ENCODE measurements at regions not wholly inside any gene's neighbourhood (a gene's known extent, or its start where the extent isn't known, plus 50 kb on each side); places are given as distances from the start of the nearest gene placed in this dataset.

DNA sequence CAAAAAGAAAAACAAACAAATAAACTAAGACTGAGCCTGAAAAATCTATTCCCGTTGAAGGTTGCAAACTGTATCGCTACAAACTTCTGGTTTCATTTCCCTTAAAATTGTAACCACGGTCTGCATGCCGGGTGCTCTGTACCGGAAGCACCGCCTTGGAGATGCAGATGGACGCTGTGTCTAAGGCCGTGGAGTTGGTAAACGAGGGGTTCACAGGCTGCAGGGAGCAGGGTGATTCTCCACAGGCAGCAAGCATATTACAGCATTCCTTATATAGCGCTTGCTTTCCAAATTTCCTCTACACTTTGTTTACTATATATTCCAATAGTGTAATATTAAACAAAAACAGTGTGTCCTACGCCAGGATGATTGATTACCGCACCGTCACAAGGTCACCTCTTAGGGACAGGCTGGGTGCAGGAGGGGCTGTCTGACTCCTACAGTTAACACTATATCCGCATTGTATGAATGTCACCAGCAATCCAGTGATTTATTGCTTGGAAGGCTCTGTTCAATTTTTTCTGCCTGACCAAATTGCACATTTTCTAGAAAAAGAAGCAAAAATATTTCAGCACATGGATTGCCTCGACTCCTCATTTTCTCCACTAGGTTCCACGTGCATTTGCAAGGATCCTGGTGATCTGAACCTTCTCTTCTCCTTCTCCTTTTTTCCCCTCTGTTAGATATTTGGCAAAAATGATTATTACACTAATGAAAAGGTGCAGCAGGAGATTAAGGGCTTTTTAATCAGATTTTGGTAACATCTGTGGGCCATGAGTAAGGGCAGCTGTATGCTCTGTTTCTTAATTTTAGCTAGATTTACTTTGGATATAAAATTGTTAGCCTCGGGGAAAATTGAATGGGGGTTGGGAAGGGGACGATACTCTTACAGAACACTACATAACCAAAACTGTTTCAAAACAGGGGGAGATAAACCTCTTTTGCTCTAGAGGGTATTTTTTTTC is 325.8 kb upstream of the MGMT start:
- DNase-seq, result no peak

DNA sequence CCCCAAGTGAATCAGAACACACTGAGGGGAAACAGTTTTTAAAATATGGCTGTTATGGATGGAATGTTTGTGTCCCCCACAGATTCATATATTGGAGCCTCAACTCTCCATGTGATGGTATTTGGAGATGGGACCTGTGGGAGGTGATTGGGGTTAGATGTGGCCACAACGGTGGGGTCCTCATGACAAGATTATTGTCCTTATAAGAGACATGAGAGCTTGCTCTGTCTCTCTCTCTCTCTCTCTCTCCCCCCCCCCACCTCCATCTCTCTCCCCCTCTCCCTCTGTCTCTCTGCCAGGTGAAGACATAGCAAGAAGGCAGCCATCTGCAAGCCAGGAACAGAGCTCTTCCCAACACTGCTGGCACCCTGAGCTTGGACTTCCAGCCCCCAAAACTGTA is 315.8 kb upstream of the MGMT start:
- DNase-seq, result no peak

- no peak for DNase-seq
Observed at GRCh38 chr10:129156406-129156805, 310.6 kb upstream of the MGMT start.

- no peak for DNase-seq
Observed at GRCh38 chr10:129157185-129157584, 309.9 kb upstream of the MGMT start.

DNA sequence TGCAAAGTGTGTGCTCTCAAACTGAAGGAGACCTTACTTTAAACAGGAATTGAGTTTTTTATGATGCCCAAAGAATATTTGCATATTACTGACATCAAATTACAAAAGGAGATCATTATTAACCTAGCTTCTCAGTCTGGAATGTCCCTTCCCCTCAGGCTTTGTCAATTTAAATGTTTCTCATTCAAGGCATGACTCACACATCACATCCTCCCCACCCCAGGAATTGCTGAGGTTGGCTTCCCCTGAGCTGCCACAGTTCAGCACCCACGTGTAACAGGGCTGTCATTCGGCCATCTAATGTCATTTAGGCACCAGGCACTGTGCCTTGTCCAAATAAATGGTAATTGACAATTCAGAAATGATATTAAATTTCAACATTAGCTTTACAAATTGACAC is 305.9 kb upstream of the MGMT start:
- DNase-seq, result no peak

DNA sequence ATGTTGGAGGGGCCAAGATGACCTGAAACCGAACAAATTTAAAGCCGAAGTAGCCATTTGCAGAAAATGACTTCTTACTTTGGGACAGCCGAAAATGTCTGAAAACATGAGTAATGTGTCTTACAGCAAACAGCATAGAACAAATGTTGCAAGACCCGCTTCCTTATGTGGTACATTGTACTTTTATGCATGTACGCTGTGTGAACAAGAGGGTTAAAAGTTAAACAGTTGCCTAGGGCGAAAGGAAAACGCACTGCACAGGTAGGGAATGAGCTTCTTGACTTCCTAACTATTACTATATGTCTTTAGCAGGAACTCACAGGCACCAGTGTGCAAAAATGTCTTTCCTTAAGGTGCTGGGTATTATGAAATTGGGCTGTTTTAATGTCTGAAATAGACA is 303.5 kb upstream of the MGMT start:
- DNase-seq, result no peak

GRCh38 chr10:129165076-129165720 is 301.8 kb upstream of the MGMT start:
- no peak for DNase-seq

DNA sequence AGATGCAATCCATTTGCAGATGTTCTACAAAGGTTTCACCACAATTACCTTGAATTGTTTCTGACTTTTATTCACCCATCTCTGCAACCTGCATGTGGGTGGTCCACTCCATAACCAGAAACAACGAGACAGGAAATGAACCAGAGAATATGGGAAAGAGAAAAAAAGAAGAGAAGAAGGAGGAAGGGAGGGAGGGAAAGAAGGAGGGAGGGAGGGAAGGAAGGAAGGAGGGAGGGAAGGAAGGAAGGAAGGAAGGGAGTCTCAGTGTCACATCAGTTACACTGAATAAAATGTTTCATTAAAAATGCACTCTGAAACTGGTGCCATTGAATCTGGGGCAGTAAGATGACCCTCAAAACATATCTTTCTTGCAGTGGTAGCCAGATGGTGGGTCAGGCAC is 301.3 kb upstream of the MGMT start:
- no peak for DNase-seq

- DNase-seq, result no peak
Observed at GRCh38 chr10:129168660-129169059, 298.4 kb upstream of the MGMT start.

- no peak for DNase-seq
Observed at GRCh38 chr10:129169115-129169514, 297.9 kb upstream of the MGMT start.

DNA sequence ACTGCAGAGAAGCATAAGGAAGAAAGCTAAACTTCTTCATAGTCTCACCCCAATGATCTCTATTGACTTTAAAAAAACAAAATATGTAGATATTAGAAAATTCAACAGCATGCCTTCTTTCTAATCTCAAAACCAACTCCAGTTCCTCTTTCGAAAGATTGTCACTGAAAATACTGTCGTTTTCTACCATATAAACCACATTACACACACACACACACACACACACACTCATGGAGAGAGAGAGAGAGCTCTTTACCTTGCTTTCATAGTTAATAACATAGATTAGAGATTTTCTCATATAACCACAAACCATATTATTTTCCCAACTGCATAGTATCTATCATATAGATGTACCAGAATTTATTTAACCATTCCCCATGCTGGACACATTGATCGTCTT is 296.2 kb upstream of the MGMT start:
- DNase-seq, result no peak

GRCh38 chr10:129171812-129172211 is 295.2 kb upstream of the MGMT start:
- DNase-seq, result no peak

GRCh38 chr10:129174232-129175014 is 292.6 kb upstream of the MGMT start:
- no peak for DNase-seq

DNA sequence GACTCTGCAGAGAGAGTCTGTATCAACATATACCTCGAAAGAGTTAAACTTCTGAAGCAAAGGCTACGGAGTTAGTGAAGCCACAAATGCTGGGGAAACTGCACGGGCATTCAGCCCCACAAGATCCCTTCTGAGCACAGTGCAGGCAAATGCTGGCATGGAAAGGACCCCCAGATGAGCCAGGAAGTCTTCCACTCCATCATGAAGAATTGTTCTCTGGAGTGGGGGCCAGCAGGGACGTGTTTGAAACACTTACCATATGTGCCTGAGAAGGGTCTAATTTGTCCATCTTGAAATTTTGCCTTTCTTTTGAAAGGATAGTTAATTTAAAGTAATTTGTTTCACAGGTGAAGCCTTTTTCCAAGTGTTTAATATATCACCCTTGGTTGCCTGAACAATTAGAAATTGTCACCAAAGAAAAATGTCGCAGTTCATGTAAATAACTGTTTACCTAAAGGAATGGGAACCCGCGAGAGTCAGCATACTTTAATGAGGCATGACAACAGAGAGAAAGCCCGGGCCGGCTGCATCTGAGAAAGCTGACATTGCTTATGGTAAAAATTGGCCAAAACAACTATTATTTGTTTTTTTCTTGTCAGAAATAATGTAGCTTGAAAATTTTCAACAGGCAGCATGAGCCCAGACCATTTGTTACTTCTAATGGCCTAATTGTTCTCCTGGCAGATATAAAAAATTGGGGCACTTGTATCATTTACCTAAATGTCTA is 287.6 kb upstream of the MGMT start:
- DNase-seq, result no peak

DNA sequence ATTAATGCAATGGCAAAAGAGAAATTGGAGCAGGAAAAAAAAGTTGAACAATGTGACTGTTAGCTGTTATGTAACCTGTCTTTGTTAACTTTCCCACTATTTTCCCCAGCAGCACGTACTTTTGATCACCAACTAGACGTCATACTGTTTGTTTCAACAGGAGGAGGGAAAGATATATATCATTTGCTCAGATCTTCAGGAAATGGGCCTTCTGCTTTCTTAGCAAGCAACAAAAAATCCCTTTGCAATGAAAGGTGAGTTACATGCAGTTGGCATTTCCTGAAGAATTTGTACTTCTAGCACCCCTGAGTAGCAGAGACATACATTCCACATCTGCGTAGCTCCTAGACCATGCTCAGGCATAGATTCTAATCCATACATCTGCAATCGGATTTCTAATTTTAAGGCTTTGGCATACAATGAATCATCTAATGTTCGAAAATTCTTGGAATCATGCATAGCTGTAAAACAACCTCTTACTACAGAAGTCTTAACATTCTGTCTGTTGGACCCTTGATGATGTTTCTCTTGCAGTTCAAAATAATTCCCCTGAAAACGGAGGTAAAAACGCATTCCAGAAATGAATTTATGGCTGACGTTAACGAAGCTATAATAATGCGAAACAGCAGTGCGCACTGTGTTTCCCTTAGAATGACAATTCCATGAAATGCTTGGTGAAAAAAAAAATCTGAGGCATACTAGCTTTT is 286.9 kb upstream of the MGMT start:
- no peak for DNase-seq

- DNase-seq, result no peak
Observed at GRCh38 chr10:129184196-129184595, 282.8 kb upstream of the MGMT start.

GRCh38 chr10:129187331-129187730 is 279.7 kb upstream of the MGMT start:
- DNase-seq, result no peak

GRCh38 chr10:129191797-129192196 is 275.2 kb upstream of the MGMT start:
- no peak for DNase-seq

DNA sequence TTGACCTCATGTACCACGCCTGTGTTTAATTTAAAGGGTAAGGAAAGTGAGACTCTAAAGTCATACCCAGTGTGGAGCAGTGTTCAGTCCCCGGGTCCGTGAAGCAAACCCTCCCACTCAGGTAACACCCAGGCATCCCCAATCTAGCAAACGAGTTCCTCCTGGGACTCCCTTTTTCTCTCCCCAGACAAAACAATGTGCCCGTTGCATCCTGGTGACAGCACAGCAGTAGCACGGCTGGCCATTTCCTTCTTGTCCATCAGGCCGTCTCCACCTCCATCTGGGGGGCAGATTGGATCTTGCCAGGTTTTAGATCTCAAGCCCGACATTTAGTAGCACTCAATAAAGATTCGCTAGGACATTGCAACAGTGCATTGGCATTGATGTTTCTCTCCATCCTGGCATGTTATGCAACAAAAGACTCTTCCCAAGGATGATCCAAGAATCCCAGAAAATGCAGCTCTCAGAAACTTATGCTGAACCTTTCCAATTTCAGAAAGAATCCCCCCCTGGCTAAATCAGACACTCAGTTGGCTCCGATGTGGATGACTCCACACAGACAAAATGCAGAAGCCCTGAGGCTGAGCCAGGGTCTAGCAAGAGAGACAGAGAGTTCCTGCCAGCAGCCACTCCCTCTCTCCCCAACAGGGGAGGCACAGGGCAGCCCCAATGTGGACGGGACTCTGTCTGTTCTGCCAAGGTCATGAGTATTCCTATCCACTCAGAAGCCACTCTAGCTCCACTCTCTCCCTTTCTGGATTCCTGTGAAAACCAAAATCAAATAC is 274.5 kb upstream of the MGMT start:
- no peak for DNase-seq

- no peak for DNase-seq
Observed at GRCh38 chr10:129193148-129193547, 273.9 kb upstream of the MGMT start.

- DNase-seq, result no peak
Observed at GRCh38 chr10:129194181-129194870, 272.7 kb upstream of the MGMT start.
